Stimulated activated CD4-positive, alpha-beta T cell treated with anti-CD3 and anti-CD28 coated beads, TNF-alpha, amount 100 ng/mL, for 4 hours (primary cell): ENCODE measurements at regions not wholly inside any gene's neighbourhood (a gene's known extent, or its start where the extent isn't known, plus 50 kb on each side); places are given as distances from the start of the nearest gene placed in this dataset.

Experiments
- DNase-seq, 3 experiments: peaks; one replicate each; pipeline ENCODE4 v3.0.0-alpha.2; 2020; ENCODE audit warnings: low read depth in 3 of 3

GRCh38 chr20:60064554-60065196 is 106.5 kb downstream of the CDH26 start:
- DNase-seq: no peak

- DNase-seq: no peak
Measured at GRCh38 chr20:60065741-60066437, 107.7 kb downstream of the CDH26 start.

GRCh38 chr20:60066438-60066823 is 108.2 kb downstream of the CDH26 start:
- DNase-seq: no peak

- DNase-seq: no peak
Measured at GRCh38 chr20:60068509-60068908, 110.3 kb downstream of the CDH26 start.

GRCh38 chr20:60069656-60070055 is 111.4 kb downstream of the CDH26 start:
- no peak for DNase-seq

- no peak for DNase-seq
Measured at GRCh38 chr20:60070791-60071190, 112.6 kb downstream of the CDH26 start.

GRCh38 chr20:60071965-60072364 is 113.7 kb downstream of the CDH26 start:
- DNase-seq: no peak

GRCh38 chr20:60073086-60073485 is 114.9 kb downstream of the CDH26 start:
- DNase-seq: no peak

- DNase-seq: no peak
Measured at GRCh38 chr20:60073504-60073903, 115.3 kb downstream of the CDH26 start.

- DNase-seq: no peak
Measured at GRCh38 chr20:60074276-60074675, 116.1 kb downstream of the CDH26 start.

- DNase-seq: no peak
Measured at GRCh38 chr20:60078351-60079250, 120.4 kb downstream of the CDH26 start.

- no peak for DNase-seq
Measured at GRCh38 chr20:60080401-60080800, 122.2 kb downstream of the CDH26 start.

- no peak for DNase-seq
Measured at GRCh38 chr20:60085551-60086132, 127.4 kb downstream of the CDH26 start.

- DNase-seq: no peak
Measured at GRCh38 chr20:60086821-60087562, 128.8 kb downstream of the CDH26 start.

- no peak for DNase-seq
Measured at GRCh38 chr20:60087563-60088105, 129.4 kb downstream of the CDH26 start.

GRCh38 chr20:60088236-60088635 is 130.0 kb downstream of the CDH26 start:
- DNase-seq: no peak

- DNase-seq: no peak
Measured at GRCh38 chr20:60090631-60091030, 132.4 kb downstream of the CDH26 start.

GRCh38 chr20:60091305-60091704 is 133.1 kb downstream of the CDH26 start:
- DNase-seq: no peak

- DNase-seq: no peak
Measured at GRCh38 chr20:60091861-60092260, 133.6 kb downstream of the CDH26 start.

GRCh38 chr20:60092729-60093128 is 134.5 kb downstream of the CDH26 start:
- DNase-seq: no peak

- no peak for DNase-seq
Measured at GRCh38 chr20:60095456-60095855, 137.2 kb downstream of the CDH26 start.
